Bone marrow (tissue), 2 donors: ENCODE measurements at regions not wholly inside any gene's neighbourhood (a gene's known extent, or its start where the extent isn't known, plus 50 kb on each side); places are given as distances from the start of the nearest gene placed in this dataset.
"Not testable (repeated sequence)": the region's sequence is repeated elsewhere in the genome, so short reads cannot be mapped to it uniquely, and the experiment has no call there.

Experiments
- DNase-seq, 2 donors: peaks; one replicate each; lab custom pipeline; 2025; lab: John Stamatoyannopoulos, UW

DNA sequence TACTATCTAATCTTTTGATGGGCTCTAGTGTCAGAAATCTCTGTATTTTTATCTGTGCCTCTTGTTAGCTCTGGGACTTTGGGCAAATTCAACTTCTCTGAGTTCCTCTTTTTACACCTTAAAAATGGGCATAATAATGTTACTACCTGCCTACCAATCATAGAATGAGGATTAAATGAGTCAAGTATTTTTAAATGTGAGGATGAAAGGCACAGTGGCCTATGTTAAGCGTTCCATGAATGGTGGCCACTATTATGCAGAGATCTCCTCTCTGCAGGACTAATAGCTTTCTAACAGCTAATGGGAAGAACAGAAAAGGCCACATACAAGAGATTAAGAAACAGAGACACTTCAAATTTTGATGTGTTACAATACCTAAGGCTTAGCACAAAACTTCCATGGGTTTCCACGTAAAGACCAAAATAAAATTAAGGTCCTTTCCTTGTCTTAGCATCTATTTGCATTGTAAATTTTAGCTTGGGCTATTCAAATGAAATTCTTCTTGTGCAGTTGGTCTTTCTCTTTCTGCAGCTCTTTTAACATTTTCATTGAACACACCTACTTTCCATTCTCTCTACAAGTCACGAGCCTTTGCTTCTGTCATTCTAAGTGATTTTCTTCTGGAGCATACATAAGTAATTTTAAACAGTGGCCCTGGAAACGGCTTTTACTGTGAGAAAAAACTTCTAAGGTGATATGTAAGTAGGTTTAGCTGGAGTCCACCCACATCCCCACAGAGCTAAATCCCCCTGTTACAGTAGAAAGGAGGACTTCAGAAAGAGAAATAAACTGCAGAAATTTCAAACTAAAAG is 117.9 kb upstream of the MED14 start:
- DNase-seq: no peak

DNA sequence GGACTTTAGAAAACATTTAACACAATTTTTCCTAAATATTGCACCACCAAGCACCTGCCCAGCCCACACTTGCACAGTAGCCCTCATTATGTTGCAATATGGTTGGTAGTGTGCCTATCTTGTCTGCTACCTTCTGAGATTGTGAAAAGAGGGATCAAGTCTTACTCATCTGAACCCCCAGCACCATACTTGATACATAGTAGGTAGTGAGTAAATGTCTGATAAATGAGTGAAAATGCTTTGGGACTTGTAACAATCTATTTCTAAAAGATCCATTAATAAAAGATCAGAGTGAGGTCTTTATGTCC is 118.4 kb upstream of the MED14 start:
- no peak for DNase-seq

DNA sequence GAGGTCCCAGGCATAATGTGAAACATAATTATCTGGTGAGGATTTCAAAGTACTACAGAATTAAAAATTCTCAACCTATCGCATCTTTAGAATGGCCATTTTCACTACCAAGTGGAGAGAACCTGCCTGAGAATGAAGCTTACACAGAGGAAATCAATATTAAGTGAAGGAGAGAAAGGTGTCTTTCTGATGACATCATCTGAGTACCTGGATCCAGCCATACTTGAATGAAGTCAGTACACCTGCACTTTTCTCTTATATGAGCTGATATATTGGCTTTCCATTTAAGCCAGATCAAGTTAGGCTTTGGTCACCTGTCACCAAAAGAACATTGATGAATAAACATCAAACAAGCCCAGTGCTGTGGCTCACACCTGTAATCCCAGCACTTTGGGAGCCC is 118.9 kb upstream of the MED14 start:
- DNase-seq: no peak

DNA sequence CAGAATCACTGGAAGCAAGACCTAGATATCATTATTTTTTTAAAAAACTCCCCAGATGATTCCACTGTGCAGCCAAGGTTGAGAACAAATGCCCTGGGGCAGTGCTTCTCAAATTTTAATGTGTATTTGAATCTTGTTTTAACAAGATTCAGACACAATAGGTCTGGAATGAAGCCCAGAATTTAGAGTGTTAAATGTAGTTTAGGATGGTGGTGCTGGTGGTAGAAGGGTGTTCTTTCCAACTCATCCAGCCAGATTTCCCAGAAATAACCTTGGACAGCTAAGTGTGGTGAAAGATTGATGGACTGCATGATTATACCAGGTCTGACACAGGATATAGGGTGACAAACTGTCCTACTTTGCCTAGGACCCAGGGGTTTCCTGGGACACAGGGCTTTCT is 120.1 kb upstream of the MED14 start:
- DNase-seq: no peak

DNA sequence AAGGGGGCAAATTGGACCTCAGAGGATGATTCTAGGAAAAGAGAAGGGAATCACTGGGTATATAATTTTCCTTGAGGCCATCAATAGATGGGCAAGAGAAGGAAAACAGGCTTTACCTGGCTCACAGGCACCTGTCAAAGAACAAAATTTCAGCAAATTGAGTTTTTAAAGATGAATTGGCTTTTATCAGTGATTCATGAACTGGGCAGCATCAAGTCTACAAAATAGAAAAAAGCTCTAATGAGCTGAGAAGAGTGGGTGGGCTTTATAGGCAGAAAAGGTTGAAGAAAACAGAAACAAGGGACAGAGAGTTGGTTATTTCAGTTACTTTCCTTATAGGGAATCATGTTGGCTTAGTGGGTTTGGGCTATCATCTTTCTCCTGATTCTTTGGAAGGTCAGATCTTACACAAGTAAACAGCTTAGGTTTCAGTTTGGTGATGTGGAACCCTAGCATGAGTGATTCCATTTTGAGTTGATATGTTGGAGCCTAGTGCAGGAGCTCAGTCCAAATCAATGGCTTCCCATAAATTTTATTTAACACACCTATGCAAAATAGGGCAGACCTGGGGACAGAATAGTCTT is 120.7 kb upstream of the MED14 start:
- DNase-seq: no peak

DNA sequence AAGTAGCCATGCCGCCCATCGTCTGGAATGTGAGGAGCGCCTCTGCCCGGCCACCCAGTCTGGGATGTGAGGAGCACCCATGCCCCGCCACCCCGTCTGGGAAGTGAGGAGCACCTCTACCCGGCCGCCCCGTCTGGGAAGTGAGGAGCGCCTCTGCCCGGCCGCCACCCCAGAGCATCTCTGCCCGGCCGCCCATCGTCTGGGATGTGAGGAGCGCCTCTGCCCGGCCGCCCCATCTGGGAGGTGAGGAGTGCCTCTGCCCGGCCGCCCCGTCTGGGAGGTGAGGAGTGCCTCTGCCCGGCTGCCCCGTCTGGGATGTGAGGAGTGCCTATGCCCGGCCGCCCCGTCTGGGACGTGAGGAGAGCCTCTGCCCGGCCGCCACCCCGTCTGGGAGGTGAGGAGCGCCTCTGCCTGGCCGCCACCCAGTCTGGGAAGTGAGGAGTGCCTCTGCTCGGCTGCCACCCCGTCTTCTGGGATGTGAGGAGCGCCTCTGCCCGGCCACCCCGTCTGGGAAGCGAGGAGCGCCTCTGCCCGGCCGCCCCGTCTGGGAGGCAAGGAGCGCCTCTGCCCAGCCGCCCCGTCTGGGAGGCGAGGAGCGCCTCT is 126.7 kb upstream of the MED14 start:
- DNase-seq: not testable (repeated sequence)

DNA sequence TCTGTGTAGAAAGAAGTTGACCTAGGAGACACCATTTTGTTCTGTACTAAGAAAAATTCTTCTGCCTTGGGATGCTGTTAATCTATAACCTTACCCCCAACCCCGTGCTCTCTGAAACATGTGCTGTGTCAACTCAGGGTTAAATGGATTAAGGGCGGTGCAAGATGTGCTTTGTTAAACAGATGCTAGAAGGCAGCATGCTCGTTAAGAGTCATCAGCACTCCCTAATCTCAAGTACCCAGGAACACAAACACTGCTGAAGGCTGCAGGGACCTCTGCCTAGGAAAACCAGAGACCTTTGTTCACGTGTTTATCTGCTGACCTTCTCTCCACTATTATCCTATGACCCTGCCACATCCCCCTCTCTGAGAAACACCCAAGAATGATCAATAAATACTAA is 127.9 kb upstream of the MED14 start:
- not testable (repeated sequence) for DNase-seq

DNA sequence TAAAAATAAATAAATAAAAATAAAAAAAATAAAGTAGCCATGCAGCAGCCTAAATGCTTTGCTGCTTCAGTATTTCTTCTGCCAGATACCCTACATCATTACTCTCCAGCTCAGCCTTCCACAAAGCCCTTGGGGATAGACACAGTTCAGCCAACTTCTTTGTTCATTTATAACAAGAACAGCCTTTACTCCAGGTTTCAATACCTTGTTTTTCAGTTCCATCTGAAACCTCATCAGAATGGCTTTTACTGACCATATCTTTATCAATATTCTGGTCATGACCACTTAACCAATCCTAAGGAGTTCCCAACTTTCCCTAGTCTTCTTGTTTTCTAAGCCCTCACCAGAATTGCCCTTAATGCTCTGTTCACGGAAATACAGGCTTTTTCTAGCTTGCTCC is 128.3 kb upstream of the MED14 start:
- no peak for DNase-seq

DNA sequence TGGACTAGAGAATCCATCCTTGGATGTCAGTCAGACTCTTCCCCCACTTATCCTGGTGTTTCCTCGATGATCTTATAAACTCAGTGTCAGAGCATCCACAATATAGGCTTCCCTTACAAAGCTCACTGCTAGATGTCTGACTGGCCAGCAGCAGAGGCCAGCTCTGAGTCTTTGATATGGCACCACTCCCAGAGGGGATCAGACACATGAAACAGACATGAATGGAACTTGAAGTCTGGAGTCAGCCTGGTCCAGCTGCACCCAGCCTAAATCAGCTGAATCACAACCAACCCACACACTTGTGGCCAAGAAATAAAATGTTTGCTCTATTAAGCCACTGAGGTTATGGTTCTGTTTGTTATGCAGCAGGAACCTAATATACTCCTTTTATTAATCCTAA is 129.6 kb upstream of the MED14 start:
- DNase-seq: no peak

DNA sequence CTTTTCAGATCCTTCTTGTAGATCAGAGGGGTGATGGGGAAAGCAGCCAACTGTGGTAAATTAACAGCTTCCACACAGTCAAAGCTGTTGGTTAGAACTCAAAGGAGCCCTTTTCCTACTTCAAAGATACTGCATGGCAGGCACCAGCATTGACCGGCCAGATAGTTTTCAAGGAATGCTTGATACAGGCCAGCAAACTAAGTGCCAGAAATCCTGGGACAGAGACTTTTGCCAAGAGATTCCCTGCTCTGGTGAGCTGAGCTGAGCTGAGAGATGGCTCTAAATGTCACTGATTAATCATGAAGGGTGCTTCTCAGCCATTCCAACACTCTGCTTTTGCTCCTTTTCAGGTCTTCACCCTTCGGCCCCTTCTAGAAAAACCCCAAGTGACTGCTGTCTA is 131.6 kb upstream of the MED14 start:
- no peak for DNase-seq

DNA sequence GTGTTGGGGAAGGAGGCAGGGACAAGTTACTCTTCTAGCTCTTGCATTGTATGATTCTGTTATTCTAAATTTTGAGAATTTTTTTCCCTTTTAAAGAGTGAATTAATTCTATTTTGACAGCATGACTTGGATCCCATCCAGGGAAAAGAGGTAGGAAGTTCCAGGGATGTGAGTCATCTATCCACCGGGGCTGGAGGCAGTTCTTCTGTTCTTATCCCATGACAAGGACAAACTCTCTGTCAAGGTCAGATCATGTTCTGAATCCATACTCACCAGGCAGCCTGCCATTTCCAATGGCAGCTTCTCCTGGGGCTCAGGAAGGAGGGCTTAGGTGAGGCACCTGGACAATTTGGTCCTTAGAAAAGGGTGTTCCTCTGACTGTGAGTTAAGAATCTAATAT is 132.0 kb upstream of the MED14 start:
- DNase-seq: no peak

DNA sequence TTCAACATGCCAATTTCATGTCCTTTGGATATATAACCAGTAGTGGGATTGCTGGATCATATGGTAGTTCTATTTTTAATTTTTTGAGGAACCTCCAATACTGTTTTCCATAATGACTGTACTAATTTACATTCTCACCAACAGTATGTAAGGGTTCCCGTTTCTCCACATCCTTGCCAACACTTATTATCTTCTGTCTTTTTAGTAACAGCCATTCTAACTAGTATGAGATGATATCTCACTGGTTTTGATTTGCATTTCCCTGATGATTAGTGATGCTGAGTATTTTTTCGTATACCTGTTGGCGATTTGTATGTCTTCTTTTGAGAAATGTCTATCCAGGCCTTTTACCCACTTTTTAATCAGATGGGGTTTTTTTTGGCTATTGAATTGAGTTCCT is 133.5 kb upstream of the MED14 start:
- no peak for DNase-seq

DNA sequence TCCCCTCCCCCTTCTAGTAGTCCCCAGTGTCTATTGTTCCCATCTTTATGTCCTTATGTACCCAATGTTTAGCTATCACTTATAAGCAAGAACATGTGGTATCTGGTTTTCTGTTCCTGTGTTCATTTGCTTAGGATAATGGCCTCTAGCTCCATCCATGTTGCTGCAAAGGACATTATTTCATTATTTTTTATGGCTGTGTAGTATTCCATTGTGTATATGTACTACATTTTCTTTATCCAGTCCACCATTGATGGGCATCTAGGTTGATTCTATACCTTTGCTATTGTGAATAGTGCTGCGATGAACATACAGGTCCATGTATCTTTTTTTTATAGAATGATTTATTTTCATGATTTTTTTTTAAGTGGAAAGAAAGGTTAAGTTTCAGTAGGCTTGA is 135.6 kb upstream of the MED14 start:
- not testable (repeated sequence) for DNase-seq

DNA sequence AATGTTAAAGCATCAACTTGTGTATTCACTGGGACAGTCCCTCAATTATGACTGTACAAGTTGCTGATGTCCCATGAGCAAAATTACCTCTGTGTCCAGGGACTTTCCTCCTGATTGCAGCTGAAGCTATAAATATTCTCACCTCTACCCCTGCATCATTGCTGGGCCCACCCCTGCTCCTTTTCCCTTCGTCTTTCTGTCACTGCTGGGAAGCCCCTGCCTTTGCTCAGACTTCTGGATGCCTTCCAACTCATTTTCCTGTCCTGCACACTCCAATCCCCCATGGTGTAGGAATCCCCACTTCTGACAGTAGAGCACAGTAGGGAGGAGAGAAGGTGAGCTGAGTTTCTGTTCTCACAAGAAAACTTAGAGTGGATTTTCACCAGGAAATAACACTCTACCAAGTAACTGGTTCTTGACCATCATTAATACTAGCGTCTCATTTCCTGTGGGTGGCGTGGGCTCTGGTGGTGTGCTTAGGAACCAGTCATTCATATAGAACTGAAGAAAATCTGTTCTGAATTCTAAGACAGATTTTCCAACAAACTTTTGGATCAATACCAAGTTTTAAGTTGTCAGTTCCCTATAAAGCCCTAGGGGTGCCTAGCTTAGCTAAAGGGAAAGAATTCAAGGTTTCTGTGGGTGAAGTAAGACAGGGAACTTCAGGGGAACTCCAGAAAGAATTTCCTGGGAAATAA is 136.2 kb upstream of the MED14 start:
- no peak for DNase-seq

DNA sequence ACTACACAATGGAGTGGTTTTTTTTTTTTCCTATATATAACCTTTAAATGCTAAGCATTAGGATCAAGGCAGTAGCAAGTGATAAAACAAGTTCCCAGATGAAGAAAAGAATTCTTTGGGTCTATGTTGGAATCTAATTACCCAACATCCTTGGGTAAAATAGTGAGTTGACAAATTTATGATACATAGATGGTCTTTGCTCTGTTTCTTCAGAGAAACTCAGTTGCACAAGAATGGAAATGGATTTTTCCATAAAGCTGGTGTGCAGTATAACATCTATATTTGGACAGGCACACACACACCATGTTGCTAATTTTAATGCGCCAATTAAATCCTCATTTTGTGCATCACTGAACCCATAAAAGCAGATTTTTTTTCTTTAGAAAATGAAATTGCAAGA is 137.0 kb upstream of the MED14 start:
- no peak for DNase-seq

DNA sequence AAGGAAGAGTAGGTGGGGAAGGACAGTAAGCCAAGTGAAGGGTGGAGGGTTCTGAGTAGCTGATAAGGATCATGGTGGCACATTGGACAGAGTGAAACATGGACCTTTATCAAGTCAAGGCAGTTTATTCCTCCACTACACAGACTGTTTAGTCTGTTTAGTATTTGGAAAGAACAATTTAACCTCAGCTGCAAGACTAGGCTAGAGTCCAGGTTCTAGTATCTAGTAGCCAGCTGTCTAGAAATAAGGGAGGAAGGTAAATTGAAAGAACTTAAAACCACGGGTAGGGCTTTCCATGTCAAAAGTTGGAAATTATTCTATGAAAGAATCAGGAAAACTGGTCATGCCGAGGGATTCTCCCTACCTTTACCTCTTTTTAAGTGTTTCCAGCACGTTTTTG is 140.1 kb upstream of the MED14 start:
- no peak for DNase-seq

DNA sequence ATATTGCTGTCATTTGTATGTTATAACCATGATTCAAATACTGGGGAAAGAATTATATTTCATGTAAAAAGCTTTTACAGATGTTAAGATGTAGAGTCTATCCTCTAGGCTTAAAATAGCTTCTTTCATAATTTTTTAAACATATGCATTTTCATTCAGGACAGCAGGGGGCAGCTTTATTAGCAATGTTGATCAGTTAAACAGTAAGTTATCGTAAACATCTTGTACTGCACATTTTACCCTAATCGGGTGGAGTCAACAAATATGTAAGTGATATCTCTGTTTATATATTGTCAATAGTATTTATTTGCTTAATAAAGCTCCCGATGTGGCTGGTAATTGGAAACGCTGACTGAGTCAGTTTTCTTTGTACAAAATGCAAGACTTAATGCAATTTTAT is 142.5 kb upstream of the MED14 start:
- DNase-seq: no peak

DNA sequence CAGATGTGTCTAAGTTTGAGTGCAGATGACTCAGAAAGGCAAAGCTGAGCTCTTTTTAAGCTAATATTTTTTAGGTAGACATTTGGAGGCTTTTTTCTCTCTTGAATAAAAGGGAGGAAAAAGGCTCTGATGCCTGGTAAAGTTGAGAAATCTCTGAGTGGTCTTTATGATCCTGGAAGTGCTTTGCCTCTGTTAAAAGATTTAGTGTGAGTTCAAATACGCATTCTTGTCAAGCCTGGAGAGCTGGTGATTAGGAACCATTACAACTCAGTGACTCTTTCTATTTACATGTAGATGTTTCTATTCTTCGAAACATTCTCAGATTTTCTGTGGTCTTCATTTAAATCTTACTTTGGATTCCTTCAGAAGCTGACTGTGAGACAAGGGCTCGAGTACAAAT is 143.4 kb upstream of the MED14 start:
- no peak for DNase-seq

DNA sequence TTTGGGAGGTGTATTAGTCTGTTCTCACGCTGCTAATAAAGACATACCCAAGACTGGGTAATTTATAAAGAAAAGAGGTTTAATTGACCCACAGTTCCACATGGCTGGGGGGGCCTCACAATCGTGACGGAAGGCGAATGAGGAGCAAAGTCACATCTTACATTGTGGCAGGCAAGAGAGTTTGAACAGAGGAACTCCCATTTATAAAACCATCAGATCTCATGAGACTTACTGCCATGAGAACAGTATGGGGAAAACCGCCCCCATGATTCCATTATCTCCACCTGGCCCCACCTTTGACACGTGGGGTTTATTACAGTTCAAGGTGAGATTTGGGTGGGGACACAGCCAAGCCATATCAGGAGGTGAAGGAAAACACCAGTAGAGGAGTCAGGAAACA is 143.8 kb upstream of the MED14 start:
- not testable (repeated sequence) for DNase-seq

DNA sequence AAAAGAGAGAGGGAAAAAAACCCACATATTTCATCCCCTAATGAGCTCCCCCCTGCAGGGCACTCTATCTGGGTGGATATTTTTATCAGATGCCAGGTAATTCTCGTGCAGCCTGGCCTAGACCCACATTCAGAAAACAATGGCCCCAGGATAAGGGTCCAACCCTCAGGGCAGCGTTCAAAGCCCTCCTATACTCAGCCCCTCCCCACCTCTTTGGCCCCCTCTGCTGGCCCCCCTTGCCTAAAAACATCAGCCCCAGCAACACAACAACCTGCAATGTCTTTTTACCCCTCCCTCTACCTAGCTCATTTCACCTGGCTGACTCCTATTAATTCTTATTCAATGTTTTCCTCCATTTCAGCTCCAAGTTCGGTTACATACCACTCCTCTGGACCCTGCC is 145.4 kb upstream of the MED14 start:
- no peak for DNase-seq

DNA sequence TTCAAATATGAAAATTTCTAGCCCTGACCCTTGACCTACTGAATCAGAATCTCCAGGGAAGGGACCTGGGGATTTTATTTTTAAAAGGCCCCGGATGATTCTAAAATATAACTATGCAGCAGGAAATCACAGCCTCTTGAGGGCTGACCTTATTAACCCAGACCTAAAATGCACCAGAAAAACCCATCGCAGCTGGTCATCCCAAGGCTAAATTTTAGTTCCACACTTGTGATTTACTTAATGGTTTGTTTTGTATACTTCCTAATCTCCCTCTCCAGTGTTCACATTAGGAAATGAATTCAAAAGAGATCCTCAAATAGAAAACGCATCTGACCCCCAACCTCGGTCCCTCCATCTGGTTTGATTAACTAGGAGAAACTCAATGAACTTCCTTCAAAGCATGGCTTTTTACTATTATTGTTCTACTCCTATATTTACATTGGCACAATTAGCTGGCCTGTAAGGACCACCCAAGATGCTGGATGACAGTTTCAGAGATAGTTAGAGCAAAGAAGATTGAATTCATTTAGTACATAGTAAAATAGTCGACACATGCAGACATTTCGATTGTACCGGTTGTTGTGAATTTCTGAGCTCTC is 147.8 kb upstream of the MED14 start:
- DNase-seq: no peak

DNA sequence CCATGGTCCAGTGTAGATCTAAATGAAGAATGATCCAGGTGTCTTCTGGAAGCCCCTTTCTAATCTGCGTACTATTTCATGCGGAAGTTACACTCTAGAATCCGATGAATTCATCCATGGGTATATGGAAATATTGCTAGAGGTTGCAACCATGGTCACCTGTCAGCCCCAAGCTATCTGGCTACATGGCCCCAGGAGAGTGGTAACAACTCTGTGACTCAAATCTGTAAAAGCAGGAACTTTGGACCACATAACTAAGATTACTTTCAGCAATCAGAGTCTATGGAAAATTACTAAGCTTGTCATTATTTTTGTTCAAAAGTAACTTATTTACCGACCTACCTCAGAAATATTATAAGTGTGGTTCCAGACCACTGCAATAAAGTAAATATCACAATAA is 150.6 kb upstream of the MED14 start:
- DNase-seq: no peak

DNA sequence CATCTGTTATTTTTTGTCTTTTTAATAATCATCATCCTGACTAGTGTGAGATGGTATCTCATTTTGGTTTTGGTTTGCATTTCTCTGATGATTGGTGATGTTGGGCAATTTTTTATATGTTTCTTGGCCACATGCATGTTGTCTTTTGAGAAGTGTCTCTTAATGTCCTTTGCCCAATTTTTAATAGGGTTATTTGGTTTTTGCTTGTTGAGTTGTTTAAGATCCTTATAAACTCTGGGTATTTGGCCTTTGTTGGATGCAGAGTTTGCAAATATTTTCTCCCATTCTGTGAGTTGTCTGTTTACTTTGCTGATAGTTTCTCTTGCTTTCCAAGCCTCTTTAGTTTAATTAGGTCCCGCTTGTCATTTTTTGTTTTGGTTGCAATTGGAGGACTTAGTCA is 152.1 kb upstream of the MED14 start:
- no peak for DNase-seq
